RKO (cell line): ENCODE measurements at regions not wholly inside any gene's neighbourhood (a gene's known extent, or its start where the extent isn't known, plus 50 kb on each side); places are given as distances from the start of the nearest gene placed in this dataset.
"Not testable (repeated sequence)": the region's sequence is repeated elsewhere in the genome, so short reads cannot be mapped to it uniquely, and the experiment has no call there.

ENCODE experiments used
- DNase-seq: peaks from one replicate; pipeline ENCODE4 v3.0.0-alpha.2; 2016; ENCODE audit warnings: low spot score

GRCh38 chrX:13381514-13381913 is 61.7 kb upstream of the ATXN3L start:
- no peak for DNase-seq

- peak; percentile 24 for DNase-seq
These were observed 60.4 kb upstream of the ATXN3L start for GRCh38 chrX:13380211-13380610.

- peak; percentile 12 for DNase-seq
These were observed 59.0 kb upstream of the ATXN3L start for GRCh38 chrX:13378562-13379518.

DNA sequence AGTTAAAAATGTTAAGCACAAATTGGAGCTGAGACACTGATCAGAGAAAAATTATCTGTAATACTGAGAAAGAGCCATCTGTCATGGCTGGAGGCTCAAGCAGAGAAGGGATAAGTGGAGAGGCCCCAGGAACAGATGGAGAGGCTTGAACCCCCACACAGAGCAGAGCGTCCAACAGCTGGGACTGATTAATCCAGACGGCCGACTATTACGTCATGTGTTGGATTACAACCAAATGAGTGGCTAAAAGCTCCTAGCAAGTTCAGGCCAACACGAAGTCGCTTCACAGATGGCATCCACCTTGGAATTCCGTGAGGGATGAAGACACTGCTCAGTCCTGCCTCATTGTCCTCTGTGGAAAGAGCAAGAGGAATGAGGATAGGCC is 57.7 kb upstream of the ATXN3L start:
- DNase-seq = no peak

- DNase-seq = no peak
These were observed 57.1 kb upstream of the ATXN3L start for GRCh38 chrX:13376857-13377549.

- DNase-seq = not testable (repeated sequence)
These were observed 55.7 kb upstream of the ATXN3L start for GRCh38 chrX:13375596-13375995.

DNA sequence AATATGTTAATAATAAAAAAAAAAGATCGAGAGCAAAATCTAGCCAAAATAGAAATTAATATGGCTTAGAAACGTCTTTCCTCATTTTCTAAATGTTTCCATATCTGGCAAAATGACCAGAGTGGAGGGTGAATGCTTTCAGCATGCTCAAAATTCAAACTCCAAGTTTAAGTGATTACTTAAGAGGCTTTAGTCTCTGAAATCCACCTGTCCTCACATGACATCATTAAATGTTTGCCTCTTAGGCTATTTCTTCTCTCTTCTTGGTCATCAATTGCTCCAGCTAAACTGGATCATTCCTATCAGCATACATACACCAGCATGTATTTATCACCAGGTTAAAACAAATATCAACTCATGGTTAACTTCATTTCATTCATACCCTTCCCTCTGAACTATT is 54.5 kb upstream of the ATXN3L start:
- DNase-seq = no peak

GRCh38 chrX:13373431-13374187 is 53.8 kb upstream of the ATXN3L start:
- no peak for DNase-seq

DNA sequence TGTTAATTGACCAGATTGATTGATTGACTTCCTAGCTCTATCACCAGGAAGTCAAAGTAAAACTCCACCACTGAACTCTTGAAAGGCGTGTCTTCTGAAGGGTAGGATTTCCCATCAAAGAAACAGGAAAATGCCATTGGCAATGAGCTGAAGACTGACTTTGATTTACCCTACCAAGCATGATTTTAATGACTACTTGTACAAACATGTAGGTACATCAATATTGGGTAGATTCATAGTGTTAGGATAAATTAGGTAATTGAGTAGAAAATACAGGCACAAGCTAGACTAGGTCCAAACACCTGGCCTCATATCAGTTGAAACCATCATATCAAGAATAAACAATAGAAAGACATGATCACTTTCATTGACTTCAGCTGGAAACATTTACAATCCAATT is 53.2 kb upstream of the ATXN3L start:
- DNase-seq = no peak

GRCh38 chrX:13372203-13372980 is 52.5 kb upstream of the ATXN3L start:
- no peak for DNase-seq

DNA sequence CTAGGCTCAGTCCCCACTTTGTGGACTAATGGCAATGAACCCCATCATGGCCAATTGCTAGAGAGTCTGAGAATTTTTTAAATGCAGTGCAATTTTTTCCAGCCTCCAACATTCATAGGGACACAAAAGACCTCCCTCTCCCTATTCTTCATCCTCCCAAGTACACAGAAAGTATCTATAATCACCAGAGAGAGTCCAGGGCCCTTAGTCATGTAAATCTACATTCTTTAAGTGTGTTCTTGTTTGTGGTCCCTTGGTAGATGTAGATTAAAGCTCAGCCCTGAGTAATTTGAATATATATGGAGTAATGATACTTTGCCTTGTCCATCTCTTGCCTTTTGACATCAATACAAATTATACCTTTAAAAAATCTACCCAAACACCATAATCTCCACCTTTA is 51.3 kb upstream of the ATXN3L start:
- DNase-seq = no peak

DNA sequence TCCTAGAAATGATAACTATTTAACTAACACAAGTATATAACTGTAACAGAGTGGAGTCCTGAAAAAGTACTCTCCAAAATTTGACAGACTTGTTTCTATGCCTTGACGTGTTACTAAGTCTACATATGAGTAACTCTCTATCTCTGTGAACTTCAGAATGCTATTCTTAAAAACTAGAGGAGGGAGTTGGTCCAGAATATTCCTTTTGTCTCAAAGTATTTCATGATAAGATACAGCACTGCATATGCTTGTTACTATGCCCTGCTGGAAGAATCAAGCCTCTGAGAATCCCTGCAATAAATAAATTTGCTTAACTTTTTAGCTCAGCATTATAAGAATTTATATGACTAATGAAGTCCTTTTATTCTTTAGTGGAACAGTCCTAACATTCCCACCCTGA is 50.9 kb upstream of the ATXN3L start:
- no peak for DNase-seq
